GM12878 (cell line): ENCODE measurements at regions not wholly inside any gene's neighbourhood (a gene's known extent, or its start where the extent isn't known, plus 50 kb on each side); places are given as distances from the start of the nearest gene placed in this dataset.

Experiments
- ATAC-seq: fragments of 200-7000 bp; cut with Tn5 transposase; 3 replicates; pipeline ENCODE4 v1.9.1; 2020; ENCODE audit warnings: mild to moderate bottlenecking, moderate library complexity
- BruUV-seq: library from RNA; stranded (reverse); fragments of 400-500 nt; replicated peaks from 2 replicates; lab custom pipeline; 2021; lab: Mats Ljungman, UMichigan
- CTCF ChIA-PET: fragments of 300-600 bp; sonication (Branson Sonifier 250); formaldehyde crosslinking; extraction: SDS; loops from one replicate; lab custom pipeline; 2021; ENCODE audit warnings: inconsistent platforms; lab: Yijun Ruan, JAX
- POLR2A ChIA-PET: fragments of 350-600 bp; formaldehyde crosslinking; extraction: SDS; loops from one replicate; lab custom pipeline; 2021; ENCODE audit warnings: inconsistent platforms; lab: Charles Lee
- RAD21 ChIA-PET: fragments of 300-600 bp; sonication (Branson Sonifier 250); formaldehyde crosslinking; loops from one replicate; lab custom pipeline; 2023; ENCODE audit warnings: antibody characterized with exemption; ENCODE audit not compliant: unreplicated experiment; lab: Charles Lee
- SMC1A ChIA-PET: fragments of 300-600 bp; sonication (Branson Sonifier 250); formaldehyde crosslinking; loops from one replicate; lab custom pipeline; 2023; ENCODE audit not compliant: unreplicated experiment, uncharacterized antibody; lab: Charles Lee
- DNase-seq: peaks from one replicate; pipeline ENCODE4 v3.0.0-alpha.2; 2011; ENCODE audit warnings: low read depth, low spot score
- FAIRE-seq: peaks from 3 replicates; lab custom pipeline; 2011; peaks lifted over from hg19 to GRCh38; lab: Jason Lieb, UNC
- H2AFZ ChIP-seq: 2 replicates; pipeline ENCODE4 v1.6.0; 2011; ENCODE audit warnings: low read depth, low read length, control low read depth; ENCODE audit not compliant: control insufficient read depth
- H3K27ac ChIP-seq: 2 replicates; pipeline ENCODE4 v1.5.1; 2011; ENCODE audit warnings: control low read depth; ENCODE audit not compliant: control insufficient read depth, insufficient read depth
- H3K27me3 ChIP-seq, 2 experiments: replicated peaks in 1 of 2; 2 replicates each; pipeline versions ENCODE4 v1.6.0 to v1.6.1; 2011; ENCODE audit warnings: low read length in 1 of 2; ENCODE audit not compliant: control insufficient read depth in 2 of 2, insufficient read depth in 2 of 2
- H3K36me3 ChIP-seq, 2 experiments: 2 replicates each; pipeline ENCODE4 v1.5.1; 2011; ENCODE audit warnings: low read length in 1 of 2; ENCODE audit not compliant: control insufficient read depth in 2 of 2, insufficient read depth in 2 of 2
- H3K4me1 ChIP-seq: 2 replicates; pipeline ENCODE4 v1.6.1; 2011; ENCODE audit warnings: mild to moderate bottlenecking, low read length, moderate library complexity, mixed read lengths; ENCODE audit not compliant: control insufficient read depth, insufficient read depth
- H3K4me2 ChIP-seq: 2 replicates; pipeline ENCODE4 v1.6.0; 2011; ENCODE audit warnings: control low read depth; ENCODE audit not compliant: control insufficient read depth, insufficient read depth
- H3K4me3 ChIP-seq: fragments of 200-600 bp; sonication (generic); 2 replicates; pipeline ENCODE4 v1.5.1; 2016
- H3K79me2 ChIP-seq: 2 replicates; pipeline ENCODE4 v1.6.0; 2011; ENCODE audit warnings: low read length; ENCODE audit not compliant: control insufficient read depth, insufficient read depth
- H3K9ac ChIP-seq: 2 replicates; pipeline ENCODE4 v1.8.0; 2011; ENCODE audit warnings: low read length, control low read depth, mixed read lengths; ENCODE audit not compliant: control insufficient read depth, insufficient read depth
- H3K9me3 ChIP-seq: replicated peaks from 3 replicates; pipeline ENCODE4 v1.5.1; 2011; ENCODE audit warnings: mild to moderate bottlenecking, low read length; ENCODE audit not compliant: control insufficient read depth, insufficient read depth
- H4K20me1 ChIP-seq: 2 replicates; pipeline ENCODE4 v1.6.0; 2011; ENCODE audit not compliant: control insufficient read depth, insufficient read depth
- NR2C2 ChIP-seq: IDR thresholded peaks from 2 replicates; pipeline ENCODE4 v1.6.1; 2011; ENCODE audit warnings: borderline replicate concordance, low read depth; ENCODE audit not compliant: control insufficient read depth, insufficient read length
- TCF3 ChIP-seq: IDR thresholded peaks from 2 replicates; pipeline ENCODE4 v1.6.1; 2012; ENCODE audit warnings: low read depth, mild to moderate bottlenecking, low read length, borderline replicate concordance; ENCODE audit not compliant: insufficient read depth
- WGBS: methylation state at CpG from one replicate; pipeline ENCODE4 v1.1.6; 2016; ENCODE audit warnings: low lambda C conversion rate; ENCODE audit not compliant: insufficient replicate concordance, insufficient coverage; ENCODE audit errors: missing lambda C conversion rate; 5-methylcytosine and 5-hydroxymethylcytosine counted together
- in situ Hi-C: fragments of 300-500 bp; cut with MboI; formaldehyde crosslinking; loops from 9 replicates; pipeline ENCODE4 v1.14.3; 2018; ENCODE audit warnings: mixed read lengths
- intact Hi-C: fragments of 100-400 bp; cut with micrococcal nuclease; formaldehyde crosslinking; loops from one replicate; pipeline ENCODE4 v1.14.2; 2022; ENCODE audit not compliant: unreplicated experiment
- TF ChIP-seq, protein P1 (sequence below): fragments of 450-650 bp; formaldehyde crosslinking; IDR thresholded peaks from 2 replicates; pipeline ENCODE4 v1.5.0; 2022; ENCODE audit warnings: mild to moderate bottlenecking, missing genetic modification characterization
- TF ChIP-seq, protein P2 (sequence below): fragments of 450-650 bp; IDR thresholded peaks from 2 replicates; pipeline ENCODE4 v1.6.1; 2017; ENCODE audit warnings: antibody characterized with exemption, mild to moderate bottlenecking, moderate library complexity

DNA sequence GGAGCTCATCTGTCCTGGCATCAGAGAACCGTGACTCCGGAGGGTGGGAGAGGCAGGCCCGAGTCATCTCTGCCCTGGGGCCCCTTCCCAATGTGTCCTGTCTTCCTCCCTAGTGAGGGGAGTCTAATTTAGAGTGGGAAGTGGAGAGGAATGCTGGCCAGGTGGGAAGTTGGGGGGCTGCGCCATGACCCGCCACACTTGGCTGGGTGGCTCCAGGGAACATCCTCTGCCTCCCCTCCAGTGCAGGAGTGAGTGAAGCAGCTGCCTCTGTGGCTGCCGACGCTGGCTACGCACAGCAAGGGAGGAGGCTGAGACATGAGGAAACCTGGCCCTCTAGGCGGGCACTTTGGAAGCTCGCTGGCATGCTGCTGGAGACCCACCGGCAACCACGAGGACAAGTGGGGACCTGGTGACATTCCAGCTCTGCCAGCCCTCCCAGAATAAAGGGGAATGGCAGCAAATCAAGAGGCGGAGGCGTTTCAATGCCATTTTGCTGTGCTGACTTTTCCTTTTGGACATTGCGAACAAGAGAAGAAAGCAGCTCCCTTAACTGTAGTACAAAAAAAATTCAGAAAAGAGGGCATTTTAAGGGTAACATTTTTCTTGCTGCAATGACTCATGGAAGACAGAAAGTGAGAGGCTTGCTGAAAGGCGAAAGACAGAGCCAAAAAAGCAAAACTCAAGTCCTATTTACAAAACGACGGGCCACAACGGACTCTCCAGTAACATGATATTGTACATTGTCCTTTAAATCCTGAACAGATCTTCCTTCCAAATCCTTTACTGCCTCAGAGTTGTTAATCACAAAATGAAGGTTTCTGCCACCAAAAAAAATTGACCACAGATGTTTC lies 121.2 kb upstream of the PITRM1 start:
- DNase-seq, result no peak
- SMC1A ChIA-PET, result interaction anchor here (0.5 kb wide), 1 partner anchor 172 kb away, joined by 3 read pairs; no protein-coding TSS in a partner anchor
- no peak for ATAC-seq
- no peaks in the 10 kb centered on the region for H3K36me3 ChIP-seq
- H2AFZ ChIP-seq, result no peak overlapping the region
- WGBS, result 61% methylated on average over 19 of the region's 19 CpGs
- in situ Hi-C loops (no loop called here), intact Hi-C loops (no loop called here)
- no peak overlapping the region for H3K27ac ChIP-seq
- H3K9ac ChIP-seq, result no peak overlapping the region
- no peak overlapping the region for H3K4me2 ChIP-seq
- no peak overlapping the region for H3K4me3 ChIP-seq
- POLR2A ChIA-PET, result interaction anchor here (0.7 kb wide), 1 partner anchor 366 kb away, joined by 5 read pairs; no protein-coding TSS in a partner anchor
- no peaks in the 10 kb centered on the region for H3K4me1 ChIP-seq
- CTCF ChIA-PET, result no interaction called here
- H3K79me2 ChIP-seq, result no peaks in the 10 kb centered on the region
- RAD21 ChIA-PET, result no interaction called here
- H4K20me1 ChIP-seq, result no peaks in the 10 kb centered on the region
- TF ChIP-seq, protein P1, sequence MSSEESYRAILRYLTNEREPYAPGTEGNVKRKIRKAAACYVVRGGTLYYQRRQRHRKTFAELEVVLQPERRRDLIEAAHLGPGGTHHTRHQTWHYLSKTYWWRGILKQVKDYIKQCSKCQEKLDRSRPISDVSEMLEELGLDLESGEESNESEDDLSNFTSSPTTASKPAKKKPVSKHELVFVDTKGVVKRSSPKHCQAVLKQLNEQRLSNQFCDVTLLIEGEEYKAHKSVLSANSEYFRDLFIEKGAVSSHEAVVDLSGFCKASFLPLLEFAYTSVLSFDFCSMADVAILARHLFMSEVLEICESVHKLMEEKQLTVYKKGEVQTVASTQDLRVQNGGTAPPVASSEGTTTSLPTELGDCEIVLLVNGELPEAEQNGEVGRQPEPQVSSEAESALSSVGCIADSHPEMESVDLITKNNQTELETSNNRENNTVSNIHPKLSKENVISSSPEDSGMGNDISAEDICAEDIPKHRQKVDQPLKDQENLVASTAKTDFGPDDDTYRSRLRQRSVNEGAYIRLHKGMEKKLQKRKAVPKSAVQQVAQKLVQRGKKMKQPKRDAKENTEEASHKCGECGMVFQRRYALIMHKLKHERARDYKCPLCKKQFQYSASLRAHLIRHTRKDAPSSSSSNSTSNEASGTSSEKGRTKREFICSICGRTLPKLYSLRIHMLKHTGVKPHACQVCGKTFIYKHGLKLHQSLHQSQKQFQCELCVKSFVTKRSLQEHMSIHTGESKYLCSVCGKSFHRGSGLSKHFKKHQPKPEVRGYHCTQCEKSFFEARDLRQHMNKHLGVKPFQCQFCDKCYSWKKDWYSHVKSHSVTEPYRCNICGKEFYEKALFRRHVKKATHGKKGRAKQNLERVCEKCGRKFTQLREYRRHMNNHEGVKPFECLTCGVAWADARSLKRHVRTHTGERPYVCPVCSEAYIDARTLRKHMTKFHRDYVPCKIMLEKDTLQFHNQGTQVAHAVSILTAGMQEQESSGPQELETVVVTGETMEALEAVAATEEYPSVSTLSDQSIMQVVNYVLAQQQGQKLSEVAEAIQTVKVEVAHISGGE (CRISPR knock-in tag), result no peak
- TF ChIP-seq NR2C2, result no peak
- no peak for TF ChIP-seq TCF3
- TF ChIP-seq, protein P2, sequence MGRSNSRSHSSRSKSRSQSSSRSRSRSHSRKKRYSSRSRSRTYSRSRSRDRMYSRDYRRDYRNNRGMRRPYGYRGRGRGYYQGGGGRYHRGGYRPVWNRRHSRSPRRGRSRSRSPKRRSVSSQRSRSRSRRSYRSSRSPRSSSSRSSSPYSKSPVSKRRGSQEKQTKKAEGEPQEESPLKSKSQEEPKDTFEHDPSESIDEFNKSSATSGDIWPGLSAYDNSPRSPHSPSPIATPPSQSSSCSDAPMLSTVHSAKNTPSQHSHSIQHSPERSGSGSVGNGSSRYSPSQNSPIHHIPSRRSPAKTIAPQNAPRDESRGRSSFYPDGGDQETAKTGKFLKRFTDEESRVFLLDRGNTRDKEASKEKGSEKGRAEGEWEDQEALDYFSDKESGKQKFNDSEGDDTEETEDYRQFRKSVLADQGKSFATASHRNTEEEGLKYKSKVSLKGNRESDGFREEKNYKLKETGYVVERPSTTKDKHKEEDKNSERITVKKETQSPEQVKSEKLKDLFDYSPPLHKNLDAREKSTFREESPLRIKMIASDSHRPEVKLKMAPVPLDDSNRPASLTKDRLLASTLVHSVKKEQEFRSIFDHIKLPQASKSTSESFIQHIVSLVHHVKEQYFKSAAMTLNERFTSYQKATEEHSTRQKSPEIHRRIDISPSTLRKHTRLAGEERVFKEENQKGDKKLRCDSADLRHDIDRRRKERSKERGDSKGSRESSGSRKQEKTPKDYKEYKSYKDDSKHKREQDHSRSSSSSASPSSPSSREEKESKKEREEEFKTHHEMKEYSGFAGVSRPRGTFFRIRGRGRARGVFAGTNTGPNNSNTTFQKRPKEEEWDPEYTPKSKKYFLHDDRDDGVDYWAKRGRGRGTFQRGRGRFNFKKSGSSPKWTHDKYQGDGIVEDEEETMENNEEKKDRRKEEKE, result no peak
- FAIRE-seq, result no peak
- H3K9me3 ChIP-seq, result no peaks in the 10 kb centered on the region
- H3K27me3 ChIP-seq, result no peaks in the 10 kb centered on the region; a peak in 1 of 4 replicates
- BruUV-seq, result no TSS peak
